Fibroblast of villous mesenchyme (primary cell): ENCODE measurements at regions not wholly inside any gene's neighbourhood (a gene's known extent, or its start where the extent isn't known, plus 50 kb on each side); places are given as distances from the start of the nearest gene placed in this dataset.

ENCODE experiments used
- DNase-seq: peaks from one replicate; pipeline ENCODE4 v3.0.0-alpha.2; 2010; ENCODE audit warnings: low read depth
- H3K4me3 ChIP-seq: 2 replicates; pipeline ENCODE4 v1.5.1; 2011; ENCODE audit warnings: low read depth, mild to moderate bottlenecking, low read length
- TF ChIP-seq, protein P1 (sequence below): IDR thresholded peaks from 2 replicates; pipeline ENCODE4 v1.5.1; 2012; ENCODE audit warnings: low read depth, mild to moderate bottlenecking, low read length; ENCODE audit not compliant: insufficient read depth

GRCh38 chr6:30418448-30418847, 70.9 kb upstream of the HLA-E start:
- no peak overlapping the region for H3K4me3 ChIP-seq
- TF ChIP-seq, protein P1, sequence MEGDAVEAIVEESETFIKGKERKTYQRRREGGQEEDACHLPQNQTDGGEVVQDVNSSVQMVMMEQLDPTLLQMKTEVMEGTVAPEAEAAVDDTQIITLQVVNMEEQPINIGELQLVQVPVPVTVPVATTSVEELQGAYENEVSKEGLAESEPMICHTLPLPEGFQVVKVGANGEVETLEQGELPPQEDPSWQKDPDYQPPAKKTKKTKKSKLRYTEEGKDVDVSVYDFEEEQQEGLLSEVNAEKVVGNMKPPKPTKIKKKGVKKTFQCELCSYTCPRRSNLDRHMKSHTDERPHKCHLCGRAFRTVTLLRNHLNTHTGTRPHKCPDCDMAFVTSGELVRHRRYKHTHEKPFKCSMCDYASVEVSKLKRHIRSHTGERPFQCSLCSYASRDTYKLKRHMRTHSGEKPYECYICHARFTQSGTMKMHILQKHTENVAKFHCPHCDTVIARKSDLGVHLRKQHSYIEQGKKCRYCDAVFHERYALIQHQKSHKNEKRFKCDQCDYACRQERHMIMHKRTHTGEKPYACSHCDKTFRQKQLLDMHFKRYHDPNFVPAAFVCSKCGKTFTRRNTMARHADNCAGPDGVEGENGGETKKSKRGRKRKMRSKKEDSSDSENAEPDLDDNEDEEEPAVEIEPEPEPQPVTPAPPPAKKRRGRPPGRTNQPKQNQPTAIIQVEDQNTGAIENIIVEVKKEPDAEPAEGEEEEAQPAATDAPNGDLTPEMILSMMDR = no peak
- DNase-seq = no peak

- no peak for DNase-seq
- TF ChIP-seq, protein P1 = no peak
Observed at GRCh38 chr6:30424549-30424948, 64.8 kb upstream of the HLA-E start.

More at GRCh38 chr6:30424549-30424948, 64.8 kb upstream of the HLA-E start:
- H3K4me3 ChIP-seq = no peak overlapping the region
